VCaP (cell line): ENCODE measurements at regions not wholly inside any gene's neighbourhood (a gene's known extent, or its start where the extent isn't known, plus 50 kb on each side); places are given as distances from the start of the nearest gene placed in this dataset.

ENCODE experiments used
- H3K27ac ChIP-seq: fragments of 450-650 bp; 2 replicates; pipeline ENCODE4 v1.5.1; 2017
- TF ChIP-seq, protein P1 (sequence below): fragments of 450-650 bp; conservative IDR thresholded peaks from 2 replicates; pipeline ENCODE4 v1.5.1; 2017; ENCODE audit warnings: mild to moderate bottlenecking, moderate library complexity

DNA sequence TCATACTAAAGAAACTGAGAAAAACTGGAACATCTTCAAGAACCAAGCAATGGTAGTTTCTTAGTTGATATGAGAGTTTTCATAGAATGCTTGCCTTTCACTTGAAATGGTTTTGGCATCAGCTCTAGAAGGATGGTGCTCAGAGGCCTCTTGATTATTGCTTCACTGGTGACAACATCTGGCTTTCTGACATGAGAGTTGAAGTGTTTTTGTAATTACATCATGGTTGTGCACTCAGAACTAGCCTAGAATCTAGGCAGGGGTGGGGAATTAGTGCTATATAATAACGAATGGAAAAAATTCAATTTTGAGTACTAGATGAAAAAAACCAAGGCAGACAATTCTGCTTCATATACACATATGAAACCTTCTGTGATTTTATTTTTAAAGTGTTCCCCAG is 172.8 kb upstream of the LMNTD1 start:
- TF ChIP-seq, protein P1, sequence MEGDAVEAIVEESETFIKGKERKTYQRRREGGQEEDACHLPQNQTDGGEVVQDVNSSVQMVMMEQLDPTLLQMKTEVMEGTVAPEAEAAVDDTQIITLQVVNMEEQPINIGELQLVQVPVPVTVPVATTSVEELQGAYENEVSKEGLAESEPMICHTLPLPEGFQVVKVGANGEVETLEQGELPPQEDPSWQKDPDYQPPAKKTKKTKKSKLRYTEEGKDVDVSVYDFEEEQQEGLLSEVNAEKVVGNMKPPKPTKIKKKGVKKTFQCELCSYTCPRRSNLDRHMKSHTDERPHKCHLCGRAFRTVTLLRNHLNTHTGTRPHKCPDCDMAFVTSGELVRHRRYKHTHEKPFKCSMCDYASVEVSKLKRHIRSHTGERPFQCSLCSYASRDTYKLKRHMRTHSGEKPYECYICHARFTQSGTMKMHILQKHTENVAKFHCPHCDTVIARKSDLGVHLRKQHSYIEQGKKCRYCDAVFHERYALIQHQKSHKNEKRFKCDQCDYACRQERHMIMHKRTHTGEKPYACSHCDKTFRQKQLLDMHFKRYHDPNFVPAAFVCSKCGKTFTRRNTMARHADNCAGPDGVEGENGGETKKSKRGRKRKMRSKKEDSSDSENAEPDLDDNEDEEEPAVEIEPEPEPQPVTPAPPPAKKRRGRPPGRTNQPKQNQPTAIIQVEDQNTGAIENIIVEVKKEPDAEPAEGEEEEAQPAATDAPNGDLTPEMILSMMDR: no peak

DNA sequence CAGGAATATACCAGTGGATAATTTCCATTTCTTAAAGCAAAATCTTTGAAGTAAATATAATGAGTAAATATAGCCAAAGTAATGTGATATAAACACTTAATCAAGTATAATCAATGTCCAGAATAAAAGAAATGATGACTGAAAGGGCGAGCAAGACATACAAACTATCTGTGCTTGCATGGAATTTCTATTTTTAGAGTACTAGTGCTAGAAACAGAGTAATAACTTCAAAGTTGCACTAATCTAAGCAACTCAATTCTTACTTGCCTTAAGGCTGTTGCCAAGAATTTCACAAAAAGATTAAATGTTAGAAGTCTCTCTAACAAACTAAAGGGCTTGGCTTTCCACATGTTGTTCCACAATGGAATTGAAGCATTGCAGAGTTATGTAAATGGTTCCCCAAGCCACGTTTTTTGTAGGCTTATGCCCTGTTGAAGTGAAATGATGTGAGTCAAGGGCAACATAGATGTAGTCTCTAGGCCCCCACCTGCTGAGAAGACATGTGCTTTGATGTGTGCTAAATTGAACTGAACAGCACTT is 175.0 kb upstream of the LMNTD1 start:
- TF ChIP-seq, protein P1: no peak
- H3K27ac ChIP-seq: no peak overlapping the region

More for the DNA sequence above, 172.8 kb upstream of the LMNTD1 start:
- H3K27ac ChIP-seq: no peak overlapping the region

DNA sequence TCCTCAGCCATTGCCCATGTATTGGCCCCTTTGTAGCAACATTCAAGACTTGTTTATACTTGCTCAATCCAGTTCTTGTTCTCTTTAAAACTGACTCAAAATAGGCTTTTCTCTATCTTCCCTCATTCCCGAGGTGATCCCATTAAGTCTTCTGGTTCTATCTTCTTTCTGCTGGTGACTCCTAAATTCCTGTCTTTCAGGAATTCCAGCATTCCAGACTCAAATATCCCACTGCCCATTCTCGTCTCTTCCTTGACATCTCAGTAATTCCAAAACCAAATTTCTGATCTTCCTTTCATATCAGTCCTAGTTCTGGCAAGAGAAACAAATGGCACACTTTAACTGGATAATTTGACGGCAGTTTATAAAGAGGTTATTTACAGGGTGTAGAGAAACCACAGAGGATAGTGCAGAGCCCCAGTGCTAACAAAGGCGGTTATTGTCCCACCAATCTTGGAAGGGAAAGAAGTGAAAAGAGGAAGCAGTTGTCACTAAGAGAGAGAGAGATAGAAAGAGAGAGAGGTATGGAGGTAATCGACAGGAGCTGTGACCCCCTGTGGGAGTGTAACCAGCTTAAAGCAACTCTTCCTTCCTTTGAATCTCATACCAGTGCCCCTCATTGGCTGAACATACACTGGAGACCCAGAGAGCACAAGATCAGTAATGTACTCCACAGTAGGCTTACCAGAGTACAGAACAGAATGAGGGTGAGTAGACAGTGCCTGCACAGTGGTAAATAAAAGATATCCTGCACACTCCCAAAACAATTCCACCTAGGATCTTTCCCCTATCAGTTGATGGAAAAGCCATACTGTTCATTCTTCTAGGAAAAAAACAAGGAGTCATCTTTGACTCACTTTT is 177.6 kb upstream of the LMNTD1 start:
- no peak overlapping the region for H3K27ac ChIP-seq
- TF ChIP-seq, protein P1: no peak

DNA sequence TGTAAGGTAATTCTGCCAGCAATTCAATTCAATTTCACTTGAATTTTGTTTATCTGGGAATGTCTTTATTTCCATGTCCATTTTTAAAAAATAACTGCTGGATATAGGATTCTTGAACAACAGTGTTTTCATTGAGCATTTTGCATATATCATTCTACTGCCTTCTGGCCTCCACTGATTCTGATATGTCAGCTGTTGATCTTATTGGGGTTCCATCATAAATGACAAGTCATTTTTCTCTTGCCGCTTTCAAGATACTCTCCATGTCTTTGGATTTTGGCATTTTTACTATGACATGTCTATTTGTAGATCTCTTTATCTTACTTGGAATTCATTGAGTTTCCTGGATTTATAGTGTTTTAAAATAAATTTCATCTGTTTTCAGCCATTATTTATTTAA is 180.5 kb upstream of the LMNTD1 start:
- H3K27ac ChIP-seq: no peak overlapping the region
- TF ChIP-seq, protein P1: no peak

DNA sequence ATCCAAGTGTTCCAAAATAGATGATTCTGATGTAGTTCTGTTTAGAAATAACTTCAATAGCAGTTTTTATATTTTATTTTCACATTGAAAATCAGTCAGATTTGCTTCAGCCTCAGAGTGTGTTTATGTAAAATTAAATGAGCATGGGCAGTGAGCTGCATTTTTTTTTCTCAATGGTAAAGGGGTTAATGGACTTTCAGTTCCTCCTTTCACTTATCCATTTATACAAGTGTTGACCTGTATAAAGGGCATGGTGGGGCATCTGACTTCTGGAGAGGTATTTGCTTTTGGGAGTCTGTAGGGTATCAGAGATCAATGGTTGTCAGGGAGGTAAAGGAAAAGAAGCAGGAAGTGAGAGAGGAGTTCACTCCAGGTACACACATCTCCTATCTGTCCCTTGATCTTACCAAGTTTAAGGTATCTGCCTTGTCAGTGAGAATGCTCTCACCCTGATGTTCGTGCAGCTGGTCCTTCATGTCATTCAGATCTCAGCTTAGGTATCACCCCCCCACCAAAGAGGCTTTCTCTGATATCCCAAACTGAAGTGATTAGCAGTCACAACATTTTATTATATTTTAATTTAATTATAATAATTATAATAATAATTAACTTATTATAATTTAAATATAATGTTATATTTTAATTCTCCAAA is 181.6 kb upstream of the LMNTD1 start:
- TF ChIP-seq, protein P1: no peak
- H3K27ac ChIP-seq: no peak overlapping the region

DNA sequence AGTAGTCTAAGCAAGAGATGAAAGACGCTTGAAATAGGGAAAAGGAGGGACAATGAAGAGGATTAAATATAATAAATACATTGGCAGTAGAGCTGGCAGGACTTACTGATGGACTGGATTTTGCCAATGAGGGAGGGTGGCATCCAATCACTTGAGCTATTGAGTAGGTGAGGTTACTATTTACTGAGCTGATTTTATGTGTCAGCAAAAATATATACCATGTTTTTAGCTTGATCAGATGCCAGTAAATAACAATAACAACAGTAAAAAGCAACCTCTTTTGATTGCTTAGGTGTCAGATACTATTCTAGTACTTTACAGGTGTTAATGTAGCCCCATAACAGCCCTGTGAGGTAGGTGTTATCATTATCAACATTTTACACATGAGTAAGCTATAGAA is 187.5 kb upstream of the LMNTD1 start:
- no peak overlapping the region for H3K27ac ChIP-seq
- TF ChIP-seq, protein P1: no peak

DNA sequence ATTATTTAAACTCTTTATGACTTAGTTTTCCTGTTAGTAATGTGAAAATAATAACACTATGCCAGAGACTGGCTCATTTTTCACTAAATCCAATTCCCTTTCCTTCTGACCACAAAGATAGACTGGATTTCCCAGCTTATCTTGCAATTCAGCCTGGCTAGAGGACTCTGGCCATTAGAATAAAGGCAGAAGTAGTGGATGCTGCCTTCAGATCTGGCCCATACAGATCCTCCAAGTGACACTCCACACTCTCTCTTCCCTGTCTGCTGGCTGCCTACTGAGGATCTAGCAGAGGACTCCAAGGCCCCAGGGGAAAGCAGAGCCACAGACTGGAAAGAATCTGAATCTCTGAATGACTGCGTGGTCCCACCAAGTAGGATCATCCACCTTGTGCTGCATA is 188.8 kb upstream of the LMNTD1 start:
- no peak overlapping the region for H3K27ac ChIP-seq
- TF ChIP-seq, protein P1: no peak
